Stimulated activated CD4-positive, alpha-beta T cell treated with anti-CD3 and anti-CD28 coated beads, Interleukin-12 subunit alpha, Interleukin-12 subunit beta, amount 100 ng/mL, for 24 hours (primary cell): ENCODE measurements at regions not wholly inside any gene's neighbourhood (a gene's known extent, or its start where the extent isn't known, plus 50 kb on each side); places are given as distances from the start of the nearest gene placed in this dataset.

Experiments
- DNase-seq, 2 experiments: peaks; one replicate each; pipeline ENCODE4 v3.0.0-alpha.2; 2020; ENCODE audit warnings: low read depth in 2 of 2

DNA sequence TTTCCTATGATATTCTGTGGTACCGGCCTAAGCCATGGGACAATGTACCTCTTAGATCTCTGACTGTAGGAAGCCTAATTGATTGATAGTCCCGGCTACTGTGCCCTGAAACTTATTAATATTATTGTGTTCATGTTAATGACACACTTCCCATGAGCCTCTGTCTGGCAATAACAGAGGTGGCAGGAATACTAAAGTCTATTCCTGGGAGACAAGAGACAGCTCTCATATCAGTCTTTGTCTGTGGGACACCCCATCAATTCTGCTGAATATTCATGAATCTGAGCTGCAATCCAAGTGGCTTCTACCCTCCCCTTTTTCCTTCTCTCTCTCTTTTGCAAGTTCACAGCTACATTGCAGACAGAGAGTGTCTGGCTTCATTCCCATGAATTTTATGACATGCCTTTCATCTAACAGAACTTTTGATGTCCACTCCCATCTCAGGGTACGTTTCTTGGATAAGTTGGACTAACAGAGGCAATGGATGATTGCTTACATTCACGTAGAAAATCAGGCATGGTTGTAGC lies 907.5 kb downstream of the ZPLD1 start:
- DNase-seq: no peak

DNA sequence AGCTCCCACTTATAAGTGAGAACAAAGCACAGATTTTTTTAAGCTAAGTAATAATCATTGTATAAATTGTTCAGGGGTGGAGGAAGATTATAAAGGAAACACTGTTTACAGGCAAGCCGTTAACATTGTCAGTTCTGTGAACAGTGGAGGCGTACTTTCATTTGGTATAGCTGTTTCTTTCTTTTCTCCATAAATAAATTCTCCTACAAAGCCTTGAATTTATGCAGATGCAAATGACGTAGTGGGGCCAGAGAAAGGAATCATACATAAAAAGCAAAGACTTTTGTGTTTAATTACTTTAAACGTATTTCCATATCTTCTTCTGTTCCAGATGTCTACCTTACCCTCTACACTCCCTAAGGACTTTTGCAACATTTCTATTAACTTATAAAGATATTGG lies 914.9 kb downstream of the ZPLD1 start:
- no peak for DNase-seq

DNA sequence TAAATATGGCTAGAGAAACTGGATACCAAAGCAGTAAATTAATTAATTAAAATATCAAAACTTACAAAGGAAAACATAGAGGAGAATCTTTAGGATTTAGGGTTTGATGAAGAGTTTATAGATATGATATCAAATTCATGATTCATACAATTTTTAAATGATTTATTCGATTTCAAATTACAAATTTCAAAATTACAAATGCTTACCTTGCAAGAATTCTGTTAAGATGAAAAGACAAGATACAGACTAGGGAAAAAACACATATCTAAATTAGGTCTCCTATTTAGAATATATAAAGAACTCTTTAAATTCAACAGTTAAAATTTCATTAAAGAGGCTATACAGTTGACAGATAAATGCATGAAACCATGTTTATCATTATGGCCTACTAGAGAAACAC lies 930.7 kb downstream of the ZPLD1 start:
- no peak for DNase-seq

DNA sequence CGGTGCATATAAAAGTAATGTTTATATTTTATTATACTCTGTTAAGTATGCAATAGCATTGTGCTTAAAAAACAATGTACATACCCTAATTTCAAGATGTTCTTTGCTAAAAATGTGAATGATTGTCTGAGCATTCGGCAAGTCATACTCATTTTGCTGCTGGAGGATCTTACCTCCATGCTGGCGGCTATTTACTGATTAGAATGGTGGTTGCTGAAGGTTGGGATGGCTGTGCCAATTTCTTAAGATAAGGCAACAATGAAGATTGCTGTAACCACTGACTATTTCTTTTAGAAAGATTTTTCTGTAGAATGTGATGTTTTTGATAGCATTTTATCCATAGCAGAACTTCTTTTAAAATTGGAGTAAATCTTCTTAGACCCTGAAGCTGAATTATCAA lies 932.7 kb downstream of the ZPLD1 start:
- DNase-seq: no peak

DNA sequence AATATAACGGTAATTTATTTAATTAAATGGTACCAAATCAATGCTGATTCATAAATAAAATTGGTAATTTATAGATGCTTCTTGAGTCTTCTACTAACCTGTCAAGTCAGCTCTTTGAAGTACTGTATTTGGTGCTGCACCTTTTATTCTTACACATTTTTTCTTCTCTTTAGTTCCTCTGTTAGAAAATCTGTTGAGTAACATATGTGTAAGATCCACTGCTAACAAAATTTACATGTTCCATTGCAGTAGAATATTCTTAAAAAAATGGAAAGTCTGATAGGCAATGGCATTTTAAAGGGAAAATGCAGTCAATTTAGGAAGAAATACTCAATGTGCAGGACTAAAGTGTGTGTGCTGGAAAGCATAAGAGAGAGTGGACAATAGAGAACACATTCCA lies 936.6 kb downstream of the ZPLD1 start:
- no peak for DNase-seq

DNA sequence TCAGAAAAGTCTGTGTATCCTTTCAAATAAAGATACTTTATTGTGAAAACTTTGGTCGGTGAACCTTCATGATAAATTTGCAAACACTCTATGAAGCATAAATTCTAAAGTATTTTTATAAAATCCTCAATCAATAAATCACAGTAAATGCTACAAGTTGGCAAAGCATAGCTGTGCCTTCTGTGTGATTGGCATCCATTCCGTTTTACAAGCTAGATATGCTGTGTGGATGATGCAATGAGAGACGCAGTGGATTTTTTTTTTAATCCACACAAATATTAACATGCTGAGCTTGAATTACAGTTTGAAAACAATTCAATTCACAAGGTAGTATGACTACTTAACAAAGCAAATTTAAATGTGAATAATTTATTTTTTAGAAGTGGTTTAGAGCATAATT lies 937.2 kb downstream of the ZPLD1 start:
- DNase-seq: no peak

DNA sequence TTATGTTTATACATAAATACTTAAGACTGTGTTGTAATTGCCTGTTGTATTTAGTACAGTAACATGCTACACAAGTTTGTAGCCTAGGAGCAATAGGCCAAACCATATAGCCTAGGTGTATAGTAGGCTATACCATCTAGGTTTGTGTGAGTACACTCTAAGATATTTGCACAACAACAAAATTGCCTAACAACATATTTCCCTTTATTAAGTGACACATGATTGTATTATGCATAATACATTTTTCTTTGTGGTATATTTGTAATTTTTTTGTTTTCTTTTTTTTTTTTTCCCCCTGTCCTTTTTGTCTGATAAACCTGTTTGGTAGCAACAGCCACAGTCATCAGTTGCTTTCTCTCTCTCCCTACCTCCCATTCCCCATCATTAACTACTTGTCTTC lies 945.6 kb downstream of the ZPLD1 start:
- DNase-seq: no peak

DNA sequence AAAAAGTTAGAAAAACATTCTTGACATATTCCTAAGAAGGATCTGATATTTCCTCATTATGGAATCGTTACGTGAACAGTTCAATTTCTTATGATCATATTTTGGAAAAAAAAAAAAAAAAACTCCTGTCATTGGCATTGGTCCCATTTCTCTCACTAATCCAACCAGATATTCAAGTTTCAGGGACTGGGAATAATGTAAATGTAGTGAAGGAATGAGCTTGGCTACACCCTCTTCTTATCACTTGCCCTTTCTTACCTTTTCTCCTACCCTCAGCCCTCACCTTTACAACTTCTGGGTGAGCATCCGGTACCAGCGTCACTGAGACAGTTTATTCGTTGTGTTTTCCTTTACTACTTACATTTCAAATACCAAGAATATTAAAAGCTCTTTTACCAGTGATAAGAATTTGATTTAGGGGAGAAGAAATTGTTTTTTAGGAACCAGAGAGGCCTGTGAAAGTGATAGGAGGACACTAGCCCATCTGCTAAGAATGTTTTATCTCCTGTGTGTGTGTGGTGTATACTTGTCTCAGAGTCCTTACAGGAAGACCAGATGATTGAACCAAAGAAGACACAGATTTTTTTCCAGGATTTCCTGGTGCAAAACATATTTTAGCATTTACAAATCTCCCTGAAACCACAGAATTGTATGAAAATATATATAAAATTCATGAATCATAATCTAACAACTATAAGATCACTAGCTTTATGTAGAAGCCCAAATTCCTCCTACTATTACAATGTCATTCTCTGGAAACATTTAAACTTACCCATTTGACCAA lies 946.7 kb downstream of the ZPLD1 start:
- no peak for DNase-seq

DNA sequence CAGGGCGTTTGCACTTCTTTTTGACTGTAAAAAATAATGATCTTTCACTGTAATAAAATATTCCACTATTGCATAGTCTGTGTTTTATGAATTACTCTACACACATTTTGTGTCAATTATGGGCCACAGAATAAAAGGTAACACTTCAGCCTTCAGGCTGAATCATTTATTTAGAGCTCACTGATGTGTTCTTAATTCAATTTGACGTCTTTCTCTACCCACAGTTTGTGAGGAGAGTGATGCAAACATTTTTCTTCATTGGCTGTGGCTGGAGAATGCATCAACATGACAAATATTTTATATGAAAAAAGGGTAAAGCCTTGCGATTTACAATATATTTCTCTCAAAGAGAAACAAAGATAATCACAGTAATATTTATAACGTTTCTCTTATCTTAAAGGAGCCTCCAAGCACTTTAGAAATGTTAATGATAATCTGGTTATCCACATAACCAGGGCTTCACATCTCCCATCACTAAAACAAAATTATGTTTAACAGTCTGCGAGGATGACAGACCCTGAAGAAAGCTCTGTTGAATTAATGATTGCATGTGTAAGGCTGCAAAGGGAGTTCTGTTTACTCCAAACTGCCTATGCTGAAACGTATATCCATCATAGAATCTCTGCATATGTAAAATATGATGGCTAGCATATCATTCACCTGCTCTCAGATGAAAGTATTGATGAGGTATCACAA lies 951.3 kb downstream of the ZPLD1 start:
- no peak for DNase-seq

DNA sequence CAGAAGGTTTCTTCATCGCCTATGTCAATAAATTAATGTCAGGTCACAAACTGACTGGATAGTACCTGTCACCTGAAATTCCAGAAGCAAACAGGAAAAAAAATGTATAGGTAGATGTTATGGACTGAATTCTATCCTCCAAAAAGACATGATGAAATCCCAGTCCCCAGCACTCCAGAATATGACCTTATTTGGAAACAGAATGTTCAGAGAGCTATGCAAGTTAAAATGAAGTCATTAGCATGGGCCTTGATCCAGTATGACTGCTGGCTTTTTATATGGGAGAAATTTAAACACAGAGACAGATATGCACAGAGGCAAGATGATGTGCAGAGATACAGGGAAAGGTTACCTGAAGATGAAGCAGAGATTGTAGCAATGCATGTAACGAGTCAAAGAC lies 953.4 kb downstream of the ZPLD1 start:
- DNase-seq: no peak

DNA sequence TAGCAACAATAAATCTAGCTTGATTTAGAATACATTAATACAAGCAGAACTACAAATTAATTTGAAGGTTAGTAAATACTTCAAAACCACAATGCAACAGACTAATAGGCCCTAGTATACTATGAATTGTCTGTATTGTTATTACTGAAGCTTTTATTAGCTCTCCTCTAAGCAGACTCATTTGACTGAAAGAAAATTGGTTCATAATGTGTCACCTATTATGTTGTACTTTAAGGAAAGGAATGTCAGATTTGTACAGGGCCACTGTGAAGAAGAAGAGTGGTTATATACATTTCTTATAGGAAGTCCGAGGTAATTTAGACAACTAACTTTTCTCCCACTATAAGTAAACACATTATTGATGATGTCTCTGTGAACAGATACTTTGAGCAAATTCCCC lies 954.5 kb downstream of the ZPLD1 start:
- DNase-seq: no peak

DNA sequence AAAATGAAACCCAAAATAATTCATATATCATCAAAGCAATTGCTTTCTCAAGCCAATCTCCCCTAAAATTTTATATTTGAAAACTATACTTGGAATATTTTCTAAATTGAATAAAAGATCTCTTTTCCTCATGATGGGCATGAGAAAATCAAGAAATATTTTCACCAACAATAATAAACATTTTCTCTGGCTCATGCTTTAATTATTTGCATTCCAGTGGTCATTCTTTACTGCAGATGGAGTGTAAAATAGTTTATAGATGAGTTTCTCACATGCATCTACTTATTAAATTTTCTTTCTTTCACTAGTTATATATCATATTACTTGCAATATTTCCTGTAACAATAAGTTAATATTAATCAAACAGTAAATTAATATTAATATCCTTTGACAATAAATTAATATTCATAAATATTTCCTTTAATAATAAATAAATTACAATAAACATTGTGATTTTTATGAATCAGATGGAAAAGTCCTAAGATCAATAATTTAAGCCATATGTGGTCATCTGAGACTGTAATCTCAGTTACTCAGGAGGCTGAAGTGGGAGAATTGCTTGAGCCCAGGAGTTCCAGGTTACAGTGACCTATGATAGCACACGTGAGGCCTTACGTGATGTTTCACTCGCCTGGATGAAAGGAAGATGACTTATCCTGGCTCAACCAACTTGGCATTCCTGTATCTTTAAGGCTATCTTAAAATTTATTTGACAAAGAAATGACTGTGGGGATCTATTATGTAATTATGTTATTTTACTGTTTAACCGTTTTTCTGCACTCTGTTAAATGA lies 958.8 kb downstream of the ZPLD1 start:
- no peak for DNase-seq

DNA sequence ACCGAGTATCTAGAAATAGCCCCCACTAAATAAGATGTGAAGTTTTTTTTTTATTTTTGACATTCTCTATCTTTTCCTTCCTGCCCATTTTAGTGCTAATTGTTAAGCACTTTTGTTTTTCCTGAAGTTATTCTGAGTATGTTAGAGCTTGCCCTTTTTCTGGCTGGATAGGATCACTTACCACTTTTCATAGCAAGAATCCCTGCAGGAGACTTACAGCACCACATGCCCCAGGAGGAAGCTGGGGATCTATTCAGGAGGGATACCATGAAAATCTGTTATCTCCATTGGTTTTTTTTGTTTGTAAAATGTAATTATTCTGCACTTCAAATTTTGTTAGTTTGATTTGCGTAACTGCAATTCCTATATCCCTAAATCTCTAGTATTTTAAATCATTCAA lies 968.4 kb downstream of the ZPLD1 start:
- DNase-seq: no peak

DNA sequence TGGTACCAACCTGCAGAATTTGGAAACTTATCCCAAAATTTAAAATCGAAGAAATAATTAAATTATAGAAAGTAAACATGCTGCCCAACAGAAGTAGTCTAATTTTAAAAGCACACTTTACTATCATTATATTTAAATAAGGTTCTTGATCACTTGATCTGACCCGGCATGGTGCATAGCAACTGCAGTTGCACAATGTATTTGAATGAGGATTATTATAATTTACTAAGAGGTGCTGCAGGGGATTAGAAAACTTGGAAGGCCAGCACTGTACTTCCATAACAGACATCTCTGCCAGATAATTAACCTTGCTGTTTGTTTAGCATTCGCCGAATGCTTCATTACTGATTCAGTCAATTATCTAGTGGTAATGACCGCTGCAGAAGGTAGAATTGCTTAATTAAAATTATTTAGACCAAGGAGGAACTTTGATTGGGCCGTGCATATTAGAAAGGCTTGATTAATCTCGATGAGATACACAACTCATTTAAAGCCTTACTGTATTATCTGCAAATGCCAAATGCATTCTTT lies 971.6 kb downstream of the ZPLD1 start:
- no peak for DNase-seq

DNA sequence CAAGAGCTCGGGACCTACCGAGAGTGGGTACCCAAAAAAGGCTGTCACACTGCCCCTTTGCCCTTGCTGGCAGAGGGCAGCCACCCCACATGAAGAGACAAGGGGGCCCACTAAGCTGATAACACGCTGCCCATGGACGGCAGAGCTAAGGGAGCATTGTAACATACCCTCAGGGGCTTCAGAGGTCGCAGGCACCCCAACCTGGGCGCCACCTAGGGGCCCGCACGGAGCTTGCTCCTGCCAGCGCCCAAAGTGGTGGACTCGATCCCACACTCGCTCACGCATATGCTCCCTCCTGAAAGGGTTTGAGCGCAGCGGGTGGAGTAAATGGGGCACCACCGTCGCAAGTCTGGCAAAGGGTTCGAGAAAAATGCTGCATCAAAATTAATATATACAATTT lies 975.4 kb downstream of the ZPLD1 start:
- no peak for DNase-seq

DNA sequence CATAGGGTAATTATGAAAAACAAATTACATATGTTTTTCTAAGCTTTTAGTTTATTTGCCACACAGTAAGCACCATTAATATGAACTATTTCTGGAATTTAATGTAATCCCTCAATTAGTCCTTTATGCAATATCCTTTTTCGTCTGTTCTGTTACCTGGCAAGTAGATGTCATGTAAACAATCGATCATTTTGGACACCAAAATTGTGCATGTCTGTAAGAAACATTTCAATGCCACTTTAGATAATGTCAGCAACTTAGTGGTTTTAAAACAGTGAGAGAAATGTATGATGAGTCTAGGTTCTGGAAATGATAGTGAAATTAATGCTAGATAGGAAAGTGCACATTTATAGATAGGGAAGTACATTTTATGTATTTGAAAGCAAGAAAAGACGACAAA lies 986.6 kb downstream of the ZPLD1 start:
- DNase-seq: no peak

DNA sequence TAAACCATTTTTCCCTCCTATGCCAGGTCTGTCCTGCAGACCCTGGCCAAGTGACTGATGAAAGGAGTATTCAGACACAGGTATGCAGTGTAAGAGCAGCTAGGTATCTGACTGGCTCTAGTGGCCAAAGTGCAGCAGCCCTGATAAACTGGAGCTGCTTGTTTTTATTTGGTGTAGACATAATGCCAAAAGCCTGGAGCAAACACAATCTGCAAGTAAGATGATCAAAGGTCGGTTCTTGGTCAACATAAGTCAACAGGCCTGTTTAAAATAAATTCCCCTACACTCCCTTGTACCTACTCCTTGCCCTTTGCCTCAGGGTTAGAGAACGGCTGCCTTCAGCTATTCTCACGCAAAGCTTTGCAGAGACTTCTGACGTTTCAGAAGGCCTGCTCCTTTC lies 1003.1 kb downstream of the ZPLD1 start:
- no peak for DNase-seq

DNA sequence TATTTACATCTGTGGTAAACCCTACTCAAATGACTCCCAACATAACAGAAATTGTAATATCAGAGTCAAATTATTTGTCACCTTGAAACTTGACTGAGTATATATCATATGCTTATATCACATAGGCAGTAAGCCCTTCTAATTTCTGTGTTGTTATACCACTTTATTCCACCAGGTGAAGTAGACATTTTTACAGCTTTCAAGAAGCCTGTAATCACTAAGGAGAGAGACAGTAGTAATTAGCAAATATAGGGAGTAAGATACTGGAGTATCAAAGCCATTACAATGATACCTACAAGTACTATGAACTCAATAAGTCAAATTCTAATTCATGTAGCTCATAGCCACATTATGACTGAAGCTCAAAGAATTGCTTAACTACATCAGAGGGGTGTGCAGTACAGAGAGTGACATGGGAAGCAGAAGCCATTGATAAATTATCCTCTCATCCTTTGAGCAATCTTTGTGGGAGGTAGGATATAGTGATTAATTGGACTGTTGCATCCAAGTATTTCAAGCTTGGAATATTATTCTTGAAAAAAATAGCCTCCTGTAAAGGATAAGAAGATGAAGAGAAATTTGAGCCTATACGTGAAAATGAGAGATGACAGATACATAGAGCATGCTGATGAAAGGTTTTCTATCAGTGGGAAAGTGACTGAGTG lies 1005.9 kb downstream of the ZPLD1 start:
- no peak for DNase-seq

DNA sequence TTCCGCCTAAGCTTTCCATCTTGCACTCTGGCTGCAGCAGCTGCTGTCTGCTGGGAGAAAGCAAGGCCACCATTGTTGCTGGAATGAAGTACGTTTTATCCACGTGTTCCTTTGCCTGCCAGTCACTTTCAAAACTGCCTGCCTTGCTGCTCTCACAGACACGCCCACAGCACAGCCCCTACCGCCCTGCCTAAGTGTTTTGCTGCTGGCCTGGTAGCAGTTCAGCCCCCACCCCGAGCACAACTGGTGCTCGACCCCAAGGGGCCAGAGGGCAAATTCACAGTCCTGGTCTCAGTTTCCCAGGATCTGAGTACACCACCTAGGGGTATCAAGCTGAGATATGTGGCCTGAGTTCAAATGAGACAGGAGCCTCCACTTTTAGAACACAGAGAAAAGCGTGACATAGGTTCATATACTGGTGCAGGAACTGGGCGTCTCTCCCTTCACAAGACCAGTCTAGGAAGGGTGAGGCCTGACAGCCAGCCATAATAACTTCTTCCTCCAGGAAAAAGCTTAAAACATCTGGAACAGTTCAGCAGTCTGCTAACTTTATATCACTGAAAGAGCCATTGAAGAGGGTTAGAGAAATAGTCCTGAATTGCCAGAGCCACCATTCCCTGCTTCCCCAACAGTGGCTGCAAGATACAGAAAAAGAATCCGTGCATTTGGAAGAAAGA lies 1012.3 kb downstream of the ZPLD1 start:
- DNase-seq: no peak

DNA sequence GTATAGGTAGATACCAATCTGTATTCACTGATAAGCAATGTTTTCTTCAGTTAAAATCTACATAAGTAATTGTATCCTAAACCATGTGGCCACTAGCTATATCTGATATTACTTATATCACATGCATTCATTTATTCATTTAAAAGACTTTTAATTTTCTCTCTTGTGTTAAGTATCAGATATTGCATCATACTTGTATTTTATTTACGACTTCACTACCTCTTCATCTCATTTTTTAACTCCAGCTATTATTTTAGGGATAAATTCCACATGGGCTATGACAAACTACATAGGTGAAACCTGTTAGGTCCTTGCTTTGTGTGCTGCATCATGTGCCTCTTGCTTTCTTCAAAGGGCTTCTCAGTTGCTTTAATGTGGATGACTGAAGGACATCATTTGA lies 1018.3 kb downstream of the ZPLD1 start:
- no peak for DNase-seq

DNA sequence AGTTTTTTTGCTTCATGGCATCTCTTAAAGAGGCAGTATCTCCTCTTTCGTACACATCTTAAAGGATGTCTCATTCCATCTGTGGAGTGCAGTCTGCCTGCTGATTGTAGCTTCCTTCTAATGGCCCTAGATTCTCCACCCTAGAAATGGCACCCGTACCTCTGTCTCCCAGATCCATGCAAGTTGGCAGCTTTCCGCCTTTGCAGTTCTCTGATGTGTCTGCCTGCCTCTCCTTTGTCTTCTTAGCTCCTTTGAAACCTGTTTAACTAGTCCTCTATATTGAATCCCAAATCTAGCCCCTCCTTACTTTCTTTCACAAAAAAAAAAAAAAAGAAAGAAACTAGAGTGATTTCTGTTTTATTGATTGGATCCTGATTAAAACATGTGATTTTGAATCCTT lies 1025.0 kb downstream of the ZPLD1 start:
- DNase-seq: no peak
